Loucy (cell line): ENCODE measurements at regions not wholly inside any gene's neighbourhood (a gene's known extent, or its start where the extent isn't known, plus 50 kb on each side); places are given as distances from the start of the nearest gene placed in this dataset.

ENCODE experiments used
- H2AFZ ChIP-seq: fragments of 200-600 bp; sonication (generic); 2 replicates; pipeline ENCODE4 v1.6.0; 2016; ENCODE audit warnings: antibody characterized with exemption, mild to moderate bottlenecking, low read length, moderate library complexity
- H3F3A ChIP-seq: fragments of 200-600 bp; 2 replicates; pipeline ENCODE4 v1.6.0; 2016; ENCODE audit warnings: antibody characterized with exemption, low read depth, mild to moderate bottlenecking
- H3K27me3 ChIP-seq: fragments of 200-600 bp; sonication (generic); 2 replicates; pipeline ENCODE4 v1.6.1; 2014; ENCODE audit warnings: low read length, mild to moderate bottlenecking; ENCODE audit not compliant: insufficient read depth, poor library complexity, severe bottlenecking
- H3K36me3 ChIP-seq: fragments of 200-600 bp; sonication (generic); 2 replicates; pipeline ENCODE4 v1.6.1; 2016; ENCODE audit warnings: low read length; ENCODE audit not compliant: insufficient read depth
- H3K4me1 ChIP-seq: fragments of 200-600 bp; sonication (generic); 2 replicates; pipeline ENCODE4 v1.5.1; 2014; ENCODE audit warnings: low read length, mild to moderate bottlenecking; ENCODE audit not compliant: insufficient read depth, poor library complexity, severe bottlenecking
- H3K4me2 ChIP-seq: fragments of 200-600 bp; sonication (generic); 2 replicates; pipeline ENCODE4 v1.6.0; 2014; ENCODE audit warnings: antibody characterized with exemption, low read length, low read depth, mild to moderate bottlenecking; ENCODE audit not compliant: poor library complexity, severe bottlenecking
- H3K4me3 ChIP-seq: fragments of 200-600 bp; sonication (generic); 2 replicates; pipeline ENCODE4 v1.5.1; 2014; ENCODE audit warnings: low read length, mild to moderate bottlenecking, mixed read lengths; ENCODE audit not compliant: poor library complexity, severe bottlenecking
- H3K79me2 ChIP-seq: fragments of 200-600 bp; sonication (generic); 2 replicates; pipeline ENCODE4 v1.6.1; 2014; ENCODE audit warnings: low read length; ENCODE audit not compliant: insufficient read depth
- H3K9ac ChIP-seq: fragments of 200-600 bp; sonication (generic); 2 replicates; pipeline ENCODE4 v1.6.0; 2014; ENCODE audit warnings: mild to moderate bottlenecking, low read depth, low read length, moderate library complexity; ENCODE audit not compliant: poor library complexity, severe bottlenecking
- H3K9me2 ChIP-seq: fragments of 200-600 bp; sonication (generic); replicated peaks from 2 replicates; pipeline ENCODE4 v1.6.1; 2016; ENCODE audit warnings: low read depth, low read length, mixed read lengths
- H3K9me3 ChIP-seq: fragments of 200-600 bp; sonication (generic); 2 replicates; pipeline ENCODE4 v1.6.1; 2014; ENCODE audit warnings: mild to moderate bottlenecking, antibody characterized with exemption, low read length, low read depth; ENCODE audit not compliant: insufficient read depth
- H4K20me1 ChIP-seq: fragments of 200-600 bp; sonication (generic); 2 replicates; pipeline ENCODE4 v1.6.0; 2014; ENCODE audit warnings: antibody characterized with exemption, low read length, mild to moderate bottlenecking; ENCODE audit not compliant: insufficient read depth, poor library complexity, severe bottlenecking
- EZH2phosphoT487 ChIP-seq: fragments of 200-600 bp; IDR thresholded peaks from 2 replicates; pipeline ENCODE4 v1.6.1; 2018; ENCODE audit warnings: antibody characterized with exemption, mild to moderate bottlenecking, moderate library complexity, borderline replicate concordance
- TF ChIP-seq, protein P1 (sequence below): fragments of 200-600 bp; sonication (generic); conservative IDR thresholded peaks from 2 replicates; pipeline ENCODE4 v1.5.1; 2014; ENCODE audit warnings: mild to moderate bottlenecking, antibody characterized with exemption, low read length

DNA sequence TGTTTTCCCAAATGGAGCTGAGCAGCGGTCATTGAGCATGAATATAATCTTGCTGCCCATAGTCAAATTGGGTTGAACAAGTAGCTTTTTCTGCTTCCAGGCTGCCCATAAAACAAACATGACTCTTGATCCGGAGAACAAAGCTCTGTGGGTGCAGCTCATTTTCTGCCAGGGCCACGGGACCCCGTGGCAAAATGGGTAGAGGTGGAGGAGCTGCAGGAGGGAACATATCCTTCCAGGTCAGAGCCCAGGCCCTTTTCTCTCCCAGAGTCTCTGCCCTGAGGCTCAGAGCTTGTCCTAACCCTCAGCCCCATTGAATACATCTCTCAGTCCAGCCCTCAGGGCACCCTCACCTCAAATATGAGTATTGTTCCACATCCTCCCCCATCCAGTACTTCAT is 151.6 kb upstream of the TWIST2 start:
- TF ChIP-seq EZH2phosphoT487 = no peak
- TF ChIP-seq, protein P1, sequence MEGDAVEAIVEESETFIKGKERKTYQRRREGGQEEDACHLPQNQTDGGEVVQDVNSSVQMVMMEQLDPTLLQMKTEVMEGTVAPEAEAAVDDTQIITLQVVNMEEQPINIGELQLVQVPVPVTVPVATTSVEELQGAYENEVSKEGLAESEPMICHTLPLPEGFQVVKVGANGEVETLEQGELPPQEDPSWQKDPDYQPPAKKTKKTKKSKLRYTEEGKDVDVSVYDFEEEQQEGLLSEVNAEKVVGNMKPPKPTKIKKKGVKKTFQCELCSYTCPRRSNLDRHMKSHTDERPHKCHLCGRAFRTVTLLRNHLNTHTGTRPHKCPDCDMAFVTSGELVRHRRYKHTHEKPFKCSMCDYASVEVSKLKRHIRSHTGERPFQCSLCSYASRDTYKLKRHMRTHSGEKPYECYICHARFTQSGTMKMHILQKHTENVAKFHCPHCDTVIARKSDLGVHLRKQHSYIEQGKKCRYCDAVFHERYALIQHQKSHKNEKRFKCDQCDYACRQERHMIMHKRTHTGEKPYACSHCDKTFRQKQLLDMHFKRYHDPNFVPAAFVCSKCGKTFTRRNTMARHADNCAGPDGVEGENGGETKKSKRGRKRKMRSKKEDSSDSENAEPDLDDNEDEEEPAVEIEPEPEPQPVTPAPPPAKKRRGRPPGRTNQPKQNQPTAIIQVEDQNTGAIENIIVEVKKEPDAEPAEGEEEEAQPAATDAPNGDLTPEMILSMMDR = no peak
- Histone ChIP-seq H3K27me3 (no peaks in the 10 kb centered on the region), H3K79me2 (no peaks in the 10 kb centered on the region), H3K9me3 (peaks cover 5% of the 10 kb centered on the region; the same call in 1 of the 2 replicates), H3K4me3 (no peak overlapping the region), H3K4me1 (no peaks in the 10 kb centered on the region), H3K9ac (no peak overlapping the region), H3K36me3 (no peaks in the 10 kb centered on the region), H4K20me1 (no peaks in the 10 kb centered on the region), H3F3A (no peaks in the 10 kb centered on the region), H3K9me2 (no peaks in the 10 kb centered on the region), H2AFZ (no peak overlapping the region), H3K4me2 (no peak overlapping the region)

DNA sequence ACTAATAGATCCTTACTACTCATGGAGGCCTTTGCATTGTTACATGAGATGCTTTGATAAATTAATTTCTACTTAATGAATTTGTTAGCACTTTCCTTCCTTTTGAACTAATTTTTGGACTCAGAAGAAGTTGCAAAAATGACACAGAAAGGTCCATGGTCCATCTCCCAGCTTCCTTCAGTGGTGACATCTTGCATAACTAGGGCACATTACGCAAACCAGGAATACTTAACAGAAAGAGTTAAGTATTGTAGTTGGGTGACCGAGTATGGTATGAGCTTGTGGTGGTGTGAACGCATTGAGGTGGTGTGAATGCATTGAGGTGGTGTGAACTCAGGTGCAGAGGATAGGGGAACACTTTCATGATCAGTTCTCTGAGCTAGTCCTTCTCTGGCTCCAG is 151.1 kb upstream of the TWIST2 start:
- Histone ChIP-seq H3K9me2 (no peaks in the 10 kb centered on the region), H3K36me3 (no peaks in the 10 kb centered on the region), H3F3A (no peaks in the 10 kb centered on the region), H3K4me2 (no peak overlapping the region), H4K20me1 (no peaks in the 10 kb centered on the region), H3K4me1 (no peaks in the 10 kb centered on the region), H2AFZ (no peak overlapping the region), H3K9me3 (peaks cover 5% of the 10 kb centered on the region; the same call in 1 of the 2 replicates), H3K27me3 (no peaks in the 10 kb centered on the region), H3K79me2 (no peaks in the 10 kb centered on the region), H3K9ac (no peak overlapping the region), H3K4me3 (no peak overlapping the region)
- TF ChIP-seq, protein P1 = no peak
- no peak for TF ChIP-seq EZH2phosphoT487

DNA sequence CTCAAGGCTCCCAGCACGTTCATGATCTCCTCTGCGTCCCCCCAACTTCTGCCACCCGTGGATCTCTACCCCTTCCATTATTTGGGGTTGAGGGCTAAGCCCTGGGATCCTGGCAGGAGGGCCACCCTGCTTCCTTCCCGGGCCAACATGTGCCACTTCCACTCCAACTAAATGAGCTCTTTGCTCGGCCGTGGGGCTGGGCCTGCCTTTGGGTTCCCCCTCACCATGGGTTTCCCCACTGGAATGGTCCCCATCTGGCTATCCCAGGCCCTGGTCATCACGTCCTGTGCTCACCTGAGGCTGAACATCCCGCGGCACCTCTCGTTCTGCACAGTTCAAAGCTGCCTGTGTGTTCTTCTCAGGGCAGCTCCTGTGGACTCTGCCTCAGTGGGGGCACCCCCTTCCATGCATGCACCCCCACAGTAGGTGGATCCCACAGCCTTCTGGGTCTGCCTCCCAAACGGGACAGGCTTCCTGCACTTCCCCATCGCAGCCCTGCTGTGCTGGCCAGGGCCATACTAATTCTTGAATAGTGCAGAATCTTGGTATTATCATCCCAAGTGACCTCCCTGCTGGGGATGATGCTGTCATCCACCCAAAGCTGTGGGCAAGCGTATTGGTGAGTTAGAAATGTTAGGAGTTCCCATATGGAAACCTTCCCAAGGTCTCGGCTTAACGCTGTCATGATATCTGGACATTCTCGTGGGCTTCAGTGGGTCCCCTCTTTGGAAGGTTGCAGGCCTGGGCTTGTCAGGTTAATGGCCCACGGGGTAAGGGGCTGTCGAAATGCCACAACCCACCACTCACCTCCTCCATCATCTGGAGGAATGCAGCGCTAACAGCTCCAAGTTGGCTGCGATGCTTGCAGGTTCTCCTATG is 150.5 kb upstream of the TWIST2 start:
- Histone ChIP-seq H3K79me2 (no peaks in the 10 kb centered on the region), H2AFZ (no peak overlapping the region), H3K9ac (no peak overlapping the region), H3F3A (no peaks in the 10 kb centered on the region), H4K20me1 (no peaks in the 10 kb centered on the region), H3K9me3 (no peaks in the 10 kb centered on the region; the same call in 1 of the 2 replicates), H3K4me3 (no peak overlapping the region), H3K4me2 (no peak overlapping the region), H3K9me2 (no peaks in the 10 kb centered on the region), H3K36me3 (no peaks in the 10 kb centered on the region), H3K4me1 (no peaks in the 10 kb centered on the region), H3K27me3 (no peaks in the 10 kb centered on the region)
- no peak for TF ChIP-seq EZH2phosphoT487
- TF ChIP-seq, protein P1 = no peak
